H1 (cell line): ENCODE measurements at regions not wholly inside any gene's neighbourhood (a gene's known extent, or its start where the extent isn't known, plus 50 kb on each side); places are given as distances from the start of the nearest gene placed in this dataset.

Source experiments
- BACH1 ChIP-seq: IDR thresholded peaks from 2 replicates; pipeline ENCODE4 v1.6.1; 2012; ENCODE audit warnings: low read length, improper control_type of control experiment
- CEBPB ChIP-seq: IDR thresholded peaks from 2 replicates; pipeline ENCODE4 v1.6.1; 2012; ENCODE audit warnings: low read depth, low read length
- EZH2 ChIP-seq: fragments of 200-600 bp; sonication (generic); IDR thresholded peaks from 2 replicates; pipeline ENCODE4 v1.7.1; 2012; ENCODE audit warnings: low read depth, mild to moderate bottlenecking, moderate library complexity, low read length, inconsistent platforms; ENCODE audit not compliant: severe bottlenecking
- JUND ChIP-seq: IDR thresholded peaks from 2 replicates; pipeline ENCODE4 v1.6.1; 2011; ENCODE audit warnings: mild to moderate bottlenecking, improper control_type of control experiment, low read length
- POLR2A ChIP-seq, 2 experiments: IDR thresholded peaks; 1 replicate in 1 of 2; 2 replicates in 1 of 2; pipeline ENCODE4 v1.6.1; 2011; ENCODE audit warnings: low read depth in 2 of 2, low read length in 2 of 2, mild to moderate bottlenecking in 2 of 2; ENCODE audit errors: control extremely low read depth in 1 of 2
- POLR2AphosphoS5 ChIP-seq: IDR thresholded peaks from 2 replicates; pipeline ENCODE4 v1.6.1; 2011; ENCODE audit warnings: low read depth, low read length
- SP4 ChIP-seq: IDR thresholded peaks from 2 replicates; pipeline ENCODE4 v1.6.1; 2012; ENCODE audit warnings: low read length, inconsistent platforms
- ZNF274 ChIP-seq: IDR thresholded peaks from 2 replicates; pipeline ENCODE4 v1.7.0; 2012; ENCODE audit warnings: low read length, borderline replicate concordance; ENCODE audit errors: extremely low read depth
- TF ChIP-seq, protein P1 (sequence below): IDR thresholded peaks from 2 replicates; pipeline ENCODE4 v1.6.1; 2012; ENCODE audit warnings: inconsistent platforms
- TF ChIP-seq, protein P2 (sequence below), 3 experiments: IDR thresholded peaks; 1 replicate in 2 of 3; 2 replicates in 1 of 3; pipeline versions ENCODE4 v1.5.1 to v1.6.1; 2011; ENCODE audit warnings: low read length in 3 of 3, mild to moderate bottlenecking in 3 of 3, inconsistent platforms in 2 of 3, low read depth in 1 of 3, moderate library complexity in 1 of 3; ENCODE audit not compliant: insufficient read depth in 1 of 3; ENCODE audit errors: control extremely low read depth in 1 of 3

DNA sequence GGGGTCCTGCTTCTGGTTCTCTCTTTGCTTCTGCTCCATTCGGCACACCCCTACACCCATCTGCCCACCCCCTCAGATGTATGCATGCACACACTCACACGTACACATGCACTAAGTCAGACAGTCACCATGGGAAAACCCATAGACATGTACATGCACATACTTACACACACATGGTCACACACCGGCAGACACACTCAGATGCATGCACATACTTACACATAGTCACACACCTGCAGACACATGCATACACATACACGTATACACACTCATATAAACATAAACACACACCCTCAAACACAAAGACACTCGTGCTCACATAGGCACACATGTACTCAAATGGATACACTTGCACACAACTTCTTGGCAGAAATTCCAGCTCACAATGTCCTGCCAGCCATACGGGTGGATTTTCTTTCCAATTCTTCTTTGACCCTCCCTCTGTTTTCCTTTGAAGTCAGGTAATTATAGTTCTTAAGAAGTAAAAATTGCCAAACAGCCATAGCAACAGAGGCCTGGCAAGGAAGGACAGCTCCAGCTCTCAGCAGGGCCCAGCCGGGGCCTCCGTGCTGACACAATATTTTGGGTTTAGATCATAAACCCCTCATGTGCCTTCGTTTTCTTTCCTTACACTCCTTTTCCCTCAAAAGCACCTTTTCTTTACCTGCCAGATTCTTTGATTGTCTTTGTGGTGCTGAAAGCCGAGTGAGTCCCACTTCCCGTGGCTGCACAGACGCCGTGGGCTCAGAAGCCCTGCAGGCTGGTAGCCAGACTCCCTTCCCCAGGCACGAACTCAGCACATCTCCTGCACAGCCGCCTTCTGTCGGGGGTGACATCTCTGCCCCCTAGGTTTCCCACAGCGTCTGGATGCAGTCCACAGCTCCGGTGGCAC, 195.7 kb downstream of the ARL4C start:
- TF ChIP-seq SP4: no peak
- no peak for TF ChIP-seq POLR2A (IDR thresholded peaks at IDR 0.05; ENCODE audit: control extremely low read depth in 1 of 2, low read depth in 2 of 2, low read length in 2 of 2)
- TF ChIP-seq, protein P1, sequence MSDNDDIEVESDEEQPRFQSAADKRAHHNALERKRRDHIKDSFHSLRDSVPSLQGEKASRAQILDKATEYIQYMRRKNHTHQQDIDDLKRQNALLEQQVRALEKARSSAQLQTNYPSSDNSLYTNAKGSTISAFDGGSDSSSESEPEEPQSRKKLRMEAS: no peak
- no peak for TF ChIP-seq JUND
- TF ChIP-seq POLR2AphosphoS5: no peak
- TF ChIP-seq CEBPB: no peak
- no peak for TF ChIP-seq ZNF274
- no peak for TF ChIP-seq EZH2
- TF ChIP-seq, protein P2, sequence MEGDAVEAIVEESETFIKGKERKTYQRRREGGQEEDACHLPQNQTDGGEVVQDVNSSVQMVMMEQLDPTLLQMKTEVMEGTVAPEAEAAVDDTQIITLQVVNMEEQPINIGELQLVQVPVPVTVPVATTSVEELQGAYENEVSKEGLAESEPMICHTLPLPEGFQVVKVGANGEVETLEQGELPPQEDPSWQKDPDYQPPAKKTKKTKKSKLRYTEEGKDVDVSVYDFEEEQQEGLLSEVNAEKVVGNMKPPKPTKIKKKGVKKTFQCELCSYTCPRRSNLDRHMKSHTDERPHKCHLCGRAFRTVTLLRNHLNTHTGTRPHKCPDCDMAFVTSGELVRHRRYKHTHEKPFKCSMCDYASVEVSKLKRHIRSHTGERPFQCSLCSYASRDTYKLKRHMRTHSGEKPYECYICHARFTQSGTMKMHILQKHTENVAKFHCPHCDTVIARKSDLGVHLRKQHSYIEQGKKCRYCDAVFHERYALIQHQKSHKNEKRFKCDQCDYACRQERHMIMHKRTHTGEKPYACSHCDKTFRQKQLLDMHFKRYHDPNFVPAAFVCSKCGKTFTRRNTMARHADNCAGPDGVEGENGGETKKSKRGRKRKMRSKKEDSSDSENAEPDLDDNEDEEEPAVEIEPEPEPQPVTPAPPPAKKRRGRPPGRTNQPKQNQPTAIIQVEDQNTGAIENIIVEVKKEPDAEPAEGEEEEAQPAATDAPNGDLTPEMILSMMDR (IDR thresholded peaks at IDR 0.05; ENCODE audit: control extremely low read depth in 1 of 3, insufficient read depth in 1 of 3, low read depth in 1 of 3, low read length in 3 of 3): no peak
- no peak for TF ChIP-seq BACH1
